Right lobe of liver (tissue), 4 donors: ENCODE measurements at regions not wholly inside any gene's neighbourhood (a gene's known extent, or its start where the extent isn't known, plus 50 kb on each side); places are given as distances from the start of the nearest gene placed in this dataset.

Experiments
- CTCF ChIP-seq, 4 donors: fragments of 200-600 bp in 3 of 4; fragments of 450-650 bp in 1 of 4; IDR thresholded peaks; one replicate each; pipeline versions ENCODE4 v1.5.1 to v1.8.0; 2016 to 2022; ENCODE audit warnings: antibody characterized with exemption in 4 of 4, mild to moderate bottlenecking in 2 of 4
- POLR2A ChIP-seq: fragments of 450-650 bp; IDR thresholded peaks from one replicate; pipeline ENCODE4 v1.6.1; 2017; ENCODE audit warnings: antibody characterized with exemption, mild to moderate bottlenecking
- donor health status: DM: no; HTN: no; CAD: no.
- donor health status: DM: no; HTN: no; CAD: no.
- donor health status: DM: no; HTN: yes; CAD: no.

GRCh38 chr11:113581713-113582112 lies 106.5 kb upstream of the DRD2 start:
- TF ChIP-seq CTCF (IDR thresholded peaks at IDR 0.05): no peak
- no peak for TF ChIP-seq POLR2A
